MM.1S (cell line): ENCODE measurements at regions not wholly inside any gene's neighbourhood (a gene's known extent, or its start where the extent isn't known, plus 50 kb on each side); places are given as distances from the start of the nearest gene placed in this dataset.

Source experiments
- CTCF ChIP-seq: fragments of 300-600 bp; sonication (generic); IDR thresholded peaks from 2 replicates; pipeline ENCODE4 v1.5.1; 2016; ENCODE audit warnings: antibody characterized with exemption, low read length, mixed read lengths
- EZH2phosphoT487 ChIP-seq: fragments of 300-600 bp; sonication (generic); IDR thresholded peaks from 2 replicates; pipeline ENCODE4 v1.6.1; 2018; ENCODE audit warnings: antibody characterized with exemption, low read length

GRCh38 chr5:19193631-19194030 is 794.4 kb downstream of the CDH18 start:
- TF ChIP-seq CTCF = no peak
- no peak for TF ChIP-seq EZH2phosphoT487
